ENCODE measurements at regions not wholly inside any gene's neighbourhood (a gene's known extent, or its start where the extent isn't known, plus 50 kb on each side); places are given as distances from the start of the nearest gene placed in this dataset.

DNA sequence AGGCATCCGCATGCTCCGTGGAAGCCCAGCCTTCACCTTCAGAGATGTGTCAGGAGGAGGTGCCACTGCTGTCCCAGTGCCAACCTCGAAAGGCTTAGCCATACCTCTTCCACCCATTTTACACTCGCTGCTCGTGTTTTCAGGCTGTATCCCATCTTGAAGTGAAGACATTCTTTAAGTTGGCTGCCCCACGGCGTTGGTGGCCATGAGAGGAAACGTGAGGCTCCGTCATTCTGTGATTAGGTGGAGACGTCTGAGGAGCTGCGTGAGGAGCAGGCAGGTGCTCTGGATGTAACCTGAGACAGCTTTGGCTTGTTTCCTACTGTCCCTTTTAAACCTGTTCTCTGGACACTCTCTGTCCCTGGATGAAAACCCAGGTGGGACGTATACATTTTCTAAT lies 159.9 kb upstream of the RNF32 start:
- no peaks in the 10 kb centered on the region for H3K27me3 Mint-ChIP-seq (ENCODE audit: insufficient read depth, unreplicated experiment)
- POLR2A ChIA-PET, result no interaction called here
- intact Hi-C loops (cut with micrococcal nuclease), result no loop called here
- no peaks in the 10 kb centered on the region for H3K36me3 Mint-ChIP-seq (ENCODE audit: insufficient read depth, unreplicated experiment)
- no TSS peak for BruUV-seq (replicated peaks)
- TF ChIP-seq, protein P1, sequence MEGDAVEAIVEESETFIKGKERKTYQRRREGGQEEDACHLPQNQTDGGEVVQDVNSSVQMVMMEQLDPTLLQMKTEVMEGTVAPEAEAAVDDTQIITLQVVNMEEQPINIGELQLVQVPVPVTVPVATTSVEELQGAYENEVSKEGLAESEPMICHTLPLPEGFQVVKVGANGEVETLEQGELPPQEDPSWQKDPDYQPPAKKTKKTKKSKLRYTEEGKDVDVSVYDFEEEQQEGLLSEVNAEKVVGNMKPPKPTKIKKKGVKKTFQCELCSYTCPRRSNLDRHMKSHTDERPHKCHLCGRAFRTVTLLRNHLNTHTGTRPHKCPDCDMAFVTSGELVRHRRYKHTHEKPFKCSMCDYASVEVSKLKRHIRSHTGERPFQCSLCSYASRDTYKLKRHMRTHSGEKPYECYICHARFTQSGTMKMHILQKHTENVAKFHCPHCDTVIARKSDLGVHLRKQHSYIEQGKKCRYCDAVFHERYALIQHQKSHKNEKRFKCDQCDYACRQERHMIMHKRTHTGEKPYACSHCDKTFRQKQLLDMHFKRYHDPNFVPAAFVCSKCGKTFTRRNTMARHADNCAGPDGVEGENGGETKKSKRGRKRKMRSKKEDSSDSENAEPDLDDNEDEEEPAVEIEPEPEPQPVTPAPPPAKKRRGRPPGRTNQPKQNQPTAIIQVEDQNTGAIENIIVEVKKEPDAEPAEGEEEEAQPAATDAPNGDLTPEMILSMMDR (IDR thresholded peaks at IDR 0.05; ENCODE audit: unreplicated experiment), result no peak
- CTCF ChIA-PET, result interaction anchor here (1.1 kb wide), 1 partner anchor 13 kb away, joined by 3 read pairs; no protein-coding TSS in a partner anchor
- H3K9me3 Mint-ChIP-seq (ENCODE audit: unreplicated experiment), result peaks cover 8% of the 10 kb centered on the region
- H3K27ac Mint-ChIP-seq (ENCODE audit: low read depth, unreplicated experiment), result no peak overlapping the region
- no peak overlapping the region for H3K4me3 Mint-ChIP-seq (ENCODE audit: unreplicated experiment)
- peaks cover 3% of the 10 kb centered on the region for H3K4me1 Mint-ChIP-seq (ENCODE audit: insufficient read depth, unreplicated experiment)
- DNase-seq (ENCODE audit: unreplicated experiment), result no peak

DNA sequence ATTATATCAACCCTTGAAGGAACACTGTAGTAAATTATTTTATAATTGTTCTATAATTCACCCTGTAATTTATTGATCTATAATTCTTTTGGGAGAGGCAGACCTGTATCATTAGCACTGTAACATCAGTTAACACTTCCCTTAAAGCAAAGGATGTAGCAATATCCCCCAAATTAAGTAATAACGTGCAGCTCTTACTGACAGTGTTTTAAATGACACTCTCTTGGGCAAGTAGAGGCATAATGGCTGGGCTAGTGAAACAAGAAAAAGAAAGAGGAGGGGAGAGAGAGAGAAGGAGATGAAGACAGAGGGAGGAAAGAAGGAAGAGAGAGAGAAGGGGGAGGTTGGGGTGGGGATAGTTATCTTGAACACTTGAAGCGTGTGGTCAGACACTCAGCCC lies 161.0 kb upstream of the RNF32 start:
- no TSS peak for BruUV-seq (replicated peaks)
- no peaks in the 10 kb centered on the region for H3K36me3 Mint-ChIP-seq (ENCODE audit: insufficient read depth, unreplicated experiment)
- intact Hi-C loops (cut with micrococcal nuclease), result loop anchor here (10.0 kb wide), 1 partner anchor 145 kb away; no protein-coding TSS in a partner anchor
- H3K4me1 Mint-ChIP-seq (ENCODE audit: insufficient read depth, unreplicated experiment), result peaks cover 12% of the 10 kb centered on the region
- TF ChIP-seq, protein P1 (IDR thresholded peaks at IDR 0.05; ENCODE audit: unreplicated experiment), result no peak
- peaks cover 8% of the 10 kb centered on the region for H3K9me3 Mint-ChIP-seq (ENCODE audit: unreplicated experiment)
- ChIA-PET CTCF (interaction anchor here (0.6 to 1.1 kb wide), 3 partner anchors 12 to 467 kb away, joined by 3 read pairs; no protein-coding TSS in a partner anchor), POLR2A (no interaction called here)
- no peak overlapping the region for H3K27ac Mint-ChIP-seq (ENCODE audit: low read depth, unreplicated experiment)
- no peak for DNase-seq (ENCODE audit: unreplicated experiment)
- H3K27me3 Mint-ChIP-seq (ENCODE audit: insufficient read depth, unreplicated experiment), result no peaks in the 10 kb centered on the region
- H3K4me3 Mint-ChIP-seq (ENCODE audit: unreplicated experiment), result no peak overlapping the region

DNA sequence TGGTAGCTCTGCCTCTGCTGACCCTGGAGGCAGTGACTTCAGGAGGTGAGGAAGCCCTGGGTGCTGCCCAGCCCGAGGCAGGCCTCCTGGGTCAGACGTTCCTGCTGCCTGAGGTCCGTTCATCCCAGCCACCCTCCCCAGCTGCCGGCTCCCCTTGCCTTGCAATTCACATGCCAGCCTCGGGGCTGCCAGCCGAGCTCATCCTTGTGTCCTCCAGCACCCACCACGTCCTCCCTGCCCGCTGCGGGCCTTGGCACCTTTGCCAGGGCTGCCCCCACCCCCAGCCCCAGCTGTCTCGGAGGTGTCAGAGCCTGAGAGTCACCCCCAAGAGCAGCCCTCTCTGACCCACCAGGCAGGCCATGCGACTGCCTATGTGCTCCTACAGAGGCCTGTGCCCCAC lies 162.1 kb upstream of the RNF32 start:
- no peaks in the 10 kb centered on the region for H3K27me3 Mint-ChIP-seq (ENCODE audit: insufficient read depth, unreplicated experiment)
- peaks cover 8% of the 10 kb centered on the region for H3K9me3 Mint-ChIP-seq (ENCODE audit: unreplicated experiment)
- H3K27ac Mint-ChIP-seq (ENCODE audit: low read depth, unreplicated experiment), result no peak overlapping the region
- peaks cover 20% of the 10 kb centered on the region for H3K4me1 Mint-ChIP-seq (ENCODE audit: insufficient read depth, unreplicated experiment)
- H3K4me3 Mint-ChIP-seq (ENCODE audit: unreplicated experiment), result no peak overlapping the region
- POLR2A ChIA-PET, result no interaction called here
- CTCF ChIA-PET, result no interaction called here
- no peaks in the 10 kb centered on the region for H3K36me3 Mint-ChIP-seq (ENCODE audit: insufficient read depth, unreplicated experiment)
- DNase-seq (ENCODE audit: unreplicated experiment), result no peak
- no TSS peak for BruUV-seq (replicated peaks)
- TF ChIP-seq, protein P1 (IDR thresholded peaks at IDR 0.05; ENCODE audit: unreplicated experiment), result no peak
- intact Hi-C loops (cut with micrococcal nuclease), result loop anchor here (10.0 kb wide), 1 partner anchor 144 kb away; no protein-coding TSS in a partner anchor

DNA sequence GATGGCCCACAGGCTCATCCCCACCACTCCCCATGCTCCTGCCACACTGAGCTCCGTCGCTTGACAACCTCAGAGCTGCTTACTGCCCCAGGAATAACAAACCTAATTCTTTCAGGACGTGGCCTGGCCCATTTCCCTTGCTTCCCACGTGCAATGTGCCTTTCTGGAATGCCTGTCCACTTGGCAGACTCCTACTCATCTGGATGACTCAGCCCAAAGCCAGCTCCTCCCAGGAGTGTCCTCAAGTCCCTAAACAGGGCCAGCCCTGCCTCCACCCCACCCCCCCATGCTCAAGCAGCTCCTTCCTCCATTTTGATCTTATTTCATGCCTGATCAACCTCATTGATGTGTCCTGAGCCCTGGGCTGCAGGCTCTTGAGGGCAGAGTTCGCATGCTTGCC lies 164.9 kb upstream of the RNF32 start:
- H3K4me3 Mint-ChIP-seq (ENCODE audit: unreplicated experiment), result no peak overlapping the region
- TF ChIP-seq, protein P1 (IDR thresholded peaks at IDR 0.05; ENCODE audit: unreplicated experiment), result no peak
- CTCF ChIA-PET, result interaction anchor here (0.7 to 1.5 kb wide), 6 partner anchors 9 to 678 kb away, joined by 3 to 7 read pairs (median 4); no protein-coding TSS in a partner anchor
- H3K9me3 Mint-ChIP-seq (ENCODE audit: unreplicated experiment), result no peaks in the 10 kb centered on the region
- H3K27ac Mint-ChIP-seq (ENCODE audit: low read depth, unreplicated experiment), result no peak overlapping the region
- no TSS peak for BruUV-seq (replicated peaks)
- POLR2A ChIA-PET, result interaction anchor here (0.6 kb wide), 1 partner anchor 554 kb away, joined by 3 read pairs; no protein-coding TSS in a partner anchor
- H3K27me3 Mint-ChIP-seq (ENCODE audit: insufficient read depth, unreplicated experiment), result no peaks in the 10 kb centered on the region
- intact Hi-C loops (cut with micrococcal nuclease), result loop anchor here (1.0 to 10.0 kb wide), 3 partner anchors 141 to 289 kb away; partner anchors contain the start of gene RNF32
- no peaks in the 10 kb centered on the region for H3K36me3 Mint-ChIP-seq (ENCODE audit: insufficient read depth, unreplicated experiment)
- H3K4me1 Mint-ChIP-seq (ENCODE audit: insufficient read depth, unreplicated experiment), result peaks cover 20% of the 10 kb centered on the region
- DNase-seq (ENCODE audit: unreplicated experiment), result peak; percentile 83

Data from MCF 10A (cell line).